HepG2 (cell line): ENCODE measurements at regions not wholly inside any gene's neighbourhood (a gene's known extent, or its start where the extent isn't known, plus 50 kb on each side); places are given as distances from the start of the nearest gene placed in this dataset.

ENCODE experiments used
- ATAC-seq: fragments of 200-7000 bp; cut with Tn5 transposase; 3 replicates; pipeline ENCODE4 v1.9.1; 2020; ENCODE audit warnings: mild to moderate bottlenecking, moderate library complexity
- BruUV-seq: library from RNA; stranded (reverse); fragments of 400-500 nt; replicated peaks from 2 replicates; lab custom pipeline; 2021; lab: Mats Ljungman, UMichigan
- CTCF ChIA-PET: fragments of 300-600 bp; formaldehyde crosslinking; extraction: SDS; loops from one replicate; lab custom pipeline; 2021; ENCODE audit warnings: low total read pairs, inconsistent platforms, low intra/inter-chr PET ratio; lab: Yijun Ruan, JAX
- POLR2A ChIA-PET: fragments of 350-600 bp; sonication (Branson Sonifier 250); formaldehyde crosslinking; loops from one replicate; lab custom pipeline; 2020; ENCODE audit warnings: antibody characterized with exemption, inconsistent platforms; lab: Yijun Ruan, JAX
- DNase-seq: peaks from one replicate; pipeline ENCODE4 v3.0.0-alpha.2; 2015; ENCODE audit warnings: low spot score
- FAIRE-seq: peaks from 3 replicates; lab custom pipeline; 2011; peaks lifted over from hg19 to GRCh38; lab: Jason Lieb, UNC
- H2AFZ ChIP-seq: one replicate; pipeline ENCODE4 v1.6.1; 2011; ENCODE audit warnings: low read length, inconsistent platforms
- H3K27ac ChIP-seq: fragments of 300-600 bp; 3 replicates; pipeline ENCODE4 v1.8.0; 2011; ENCODE audit warnings: mixed run types, mild to moderate bottlenecking, mixed read lengths, low read length, inconsistent platforms; ENCODE audit not compliant: insufficient read depth; ENCODE audit errors: extremely low read length
- H3K27me3 ChIP-seq, 2 experiments: fragments of 200-600 bp in 1 of 2; 2 replicates in 1 of 2; 3 replicates in 1 of 2; pipeline versions ENCODE4 v1.6.0 to v1.8.0; 2011; ENCODE audit warnings: low read length in 2 of 2, mild to moderate bottlenecking in 2 of 2, moderate library complexity in 2 of 2, inconsistent platforms in 1 of 2; ENCODE audit not compliant: insufficient read depth in 2 of 2, control insufficient read depth in 1 of 2
- H3K36me3 ChIP-seq, 2 experiments: fragments of 200-600 bp in 1 of 2; replicated peaks in 1 of 2; 2 replicates in 1 of 2; 3 replicates in 1 of 2; pipeline versions ENCODE4 v1.5.1 to v1.8.0; 2011; ENCODE audit warnings: low read length in 2 of 2, inconsistent platforms in 1 of 2; ENCODE audit not compliant: insufficient read depth in 2 of 2, control insufficient read depth in 1 of 2
- H3K4me1 ChIP-seq: 2 replicates; pipeline ENCODE4 v1.5.1; 2012; ENCODE audit warnings: low read length, inconsistent platforms; ENCODE audit not compliant: insufficient read depth
- H3K4me2 ChIP-seq: 2 replicates; pipeline ENCODE4 v1.6.0; 2011; ENCODE audit warnings: low read depth, low read length, inconsistent platforms
- H3K4me3 ChIP-seq, 3 experiments: fragments of 200-600 bp in 1 of 3; sonication (generic), shearing (Covaris generic) in 1 of 3; replicated peaks in 1 of 3; 2 replicates each; pipeline ENCODE4 v1.5.1; 2011 to 2016; ENCODE audit warnings: low read length in 3 of 3, inconsistent platforms in 2 of 3, low read depth in 2 of 3, mild to moderate bottlenecking in 2 of 3, control low read depth in 1 of 3, mixed read lengths in 1 of 3; ENCODE audit not compliant: insufficient read depth in 1 of 3
- H3K79me2 ChIP-seq: one replicate; pipeline ENCODE4 v1.6.1; 2011; ENCODE audit warnings: low read length, inconsistent platforms; ENCODE audit not compliant: insufficient read depth
- H3K9ac ChIP-seq: 2 replicates; pipeline ENCODE4 v1.6.0; 2011; ENCODE audit warnings: mild to moderate bottlenecking, low read depth, low read length, inconsistent platforms; ENCODE audit not compliant: insufficient read depth
- H3K9me3 ChIP-seq: 2 replicates; pipeline ENCODE4 v1.5.1; 2012; ENCODE audit warnings: mild to moderate bottlenecking, low read length
- H4K20me1 ChIP-seq: 2 replicates; pipeline ENCODE4 v1.6.0; 2011; ENCODE audit warnings: inconsistent platforms, mild to moderate bottlenecking, low read length, moderate library complexity; ENCODE audit not compliant: insufficient read depth
- CBFB ChIP-seq: sonication (generic); formaldehyde crosslinking; IDR thresholded peaks from 2 replicates; pipeline ENCODE4 v1.4.0; 2020; ENCODE audit warnings: missing genetic modification reagents
- CENPT ChIP-seq: sonication (generic); formaldehyde crosslinking; IDR thresholded peaks from 2 replicates; pipeline ENCODE4 v1.8.0; 2022; ENCODE audit warnings: low read depth, mild to moderate bottlenecking, moderate library complexity, missing genetic modification reagents
- CHD4 ChIP-seq: fragments of 200-600 bp; sonication (generic); IDR thresholded peaks from 2 replicates; pipeline ENCODE4 v1.7.0; 2017; ENCODE audit warnings: mild to moderate bottlenecking, low read length, borderline replicate concordance
- EHMT2 ChIP-seq: fragments of 200-600 bp; sonication (generic); IDR thresholded peaks from 2 replicates; pipeline ENCODE4 v1.7.0; 2017; ENCODE audit warnings: antibody characterized with exemption, low read depth, low read length, borderline replicate concordance
- JUND ChIP-seq: sonication (generic); formaldehyde crosslinking; IDR thresholded peaks from 2 replicates; pipeline ENCODE4 v1.8.0; 2022; ENCODE audit warnings: mild to moderate bottlenecking, missing genetic modification reagents
- KLF16 ChIP-seq, 2 experiments: sonication (generic) in 1 of 2; formaldehyde crosslinking in 1 of 2; IDR thresholded peaks; 2 replicates each; pipeline versions ENCODE4 v1.6.1 to v1.8.0; 2016 to 2023; ENCODE audit warnings: missing genetic modification reagents in 2 of 2, missing compliant biosample characterization in 1 of 2
- NAIF1 ChIP-seq: sonication (generic); formaldehyde crosslinking; IDR thresholded peaks from 2 replicates; pipeline ENCODE4 v1.5.0; 2020; ENCODE audit warnings: mild to moderate bottlenecking, missing genetic modification reagents, borderline replicate concordance
- NCOR1 ChIP-seq: fragments of 200-600 bp; sonication (generic); IDR thresholded peaks from 2 replicates; pipeline ENCODE4 v1.7.0; 2017; ENCODE audit warnings: antibody characterized with exemption, low read length, borderline replicate concordance
- NR2F2 ChIP-seq: IDR thresholded peaks from 2 replicates; pipeline ENCODE4 v1.6.1; 2012; ENCODE audit warnings: low read depth, inconsistent platforms, borderline replicate concordance
- ZNF20 ChIP-seq: sonication (generic); formaldehyde crosslinking; IDR thresholded peaks from 2 replicates; pipeline ENCODE4 v1.4.0; 2020; ENCODE audit warnings: mild to moderate bottlenecking, moderate library complexity, missing genetic modification reagents
- ZNF232 ChIP-seq: sonication (generic); formaldehyde crosslinking; IDR thresholded peaks from 2 replicates; pipeline ENCODE4 v1.4.0; 2020; ENCODE audit warnings: missing genetic modification reagents, borderline replicate concordance
- ZNF354B ChIP-seq: sonication (generic); formaldehyde crosslinking; IDR thresholded peaks from 2 replicates; pipeline ENCODE4 v1.8.0; 2022; ENCODE audit warnings: mild to moderate bottlenecking, missing genetic modification reagents
- ZNF629 ChIP-seq: sonication (generic); formaldehyde crosslinking; conservative IDR thresholded peaks from 2 replicates; pipeline ENCODE4 v1.5.0; 2020; ENCODE audit warnings: missing genetic modification reagents
- ZNF772 ChIP-seq: sonication (generic); formaldehyde crosslinking; IDR thresholded peaks from 2 replicates; pipeline ENCODE4 v1.5.0; 2020; ENCODE audit warnings: mild to moderate bottlenecking, missing genetic modification reagents
- ZSCAN31 ChIP-seq: sonication (generic); formaldehyde crosslinking; IDR thresholded peaks from 2 replicates; pipeline ENCODE4 v1.5.0; 2020; ENCODE audit warnings: low read depth, mild to moderate bottlenecking, missing genetic modification reagents
- WGBS: methylation state at CpG from one replicate; pipeline ENCODE4 v1.1.6; 2017; ENCODE audit warnings: low lambda C conversion rate; 5-methylcytosine and 5-hydroxymethylcytosine counted together
- in situ Hi-C: cut with HindIII; loops from 2 replicates; pipeline ENCODE4 v1.10.0; 2017; ENCODE audit warnings: low pct_unique_long_range_greater_than_20kb; ENCODE audit not compliant: extremely low pct_ligation_motif_present
- intact Hi-C: fragments of 100-400 bp; cut with micrococcal nuclease; formaldehyde crosslinking; loops from one replicate; pipeline ENCODE4 v1.10.0; 2022; ENCODE audit not compliant: unreplicated experiment
- TF ChIP-seq, protein P1 (sequence below): sonication (generic); formaldehyde crosslinking; IDR thresholded peaks from 2 replicates; pipeline ENCODE4 v1.8.1; 2023; ENCODE audit warnings: mild to moderate bottlenecking, inconsistent platforms, moderate library complexity, missing genetic modification reagents, borderline replicate concordance
- TF ChIP-seq, protein P2 (sequence below): sonication (generic); formaldehyde crosslinking; IDR thresholded peaks from 2 replicates; pipeline ENCODE4 v1.5.0; 2020; ENCODE audit warnings: missing genetic modification reagents

DNA sequence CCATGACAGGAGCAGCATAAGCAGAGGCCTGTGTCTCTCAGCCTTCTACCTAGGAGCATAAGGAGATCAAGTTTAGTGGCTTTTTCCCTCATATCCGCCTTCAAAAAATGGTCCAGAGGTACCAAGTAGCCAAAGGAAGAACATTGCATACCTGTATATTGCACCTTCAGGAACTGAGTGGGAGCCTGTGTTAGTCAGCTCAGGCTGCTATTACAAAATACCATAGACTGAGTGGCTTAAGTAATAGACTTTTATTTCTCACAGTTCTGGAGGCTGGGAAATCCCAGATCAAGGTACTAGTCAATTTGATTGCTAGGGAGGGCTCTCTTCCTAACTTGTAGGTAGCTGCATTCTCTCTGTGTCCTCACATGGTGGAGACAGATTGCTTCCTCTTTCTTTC lies 597.4 kb upstream of the PTGER4 start:
- BruUV-seq: no TSS peak
- ATAC-seq: no peak
- no peaks in the 10 kb centered on the region for H3K79me2 ChIP-seq
- H2AFZ ChIP-seq: no peak overlapping the region
- DNase-seq: no peak
- no peak overlapping the region for H3K27ac ChIP-seq
- no peak overlapping the region for H3K4me3 ChIP-seq
- no peaks in the 10 kb centered on the region for H4K20me1 ChIP-seq
- CTCF ChIA-PET: no interaction called here
- TF ChIP-seq ZNF232 (CRISPR knock-in tag): no peak
- no peak for TF ChIP-seq ZNF354B (CRISPR knock-in tag)
- TF ChIP-seq, protein P1, sequence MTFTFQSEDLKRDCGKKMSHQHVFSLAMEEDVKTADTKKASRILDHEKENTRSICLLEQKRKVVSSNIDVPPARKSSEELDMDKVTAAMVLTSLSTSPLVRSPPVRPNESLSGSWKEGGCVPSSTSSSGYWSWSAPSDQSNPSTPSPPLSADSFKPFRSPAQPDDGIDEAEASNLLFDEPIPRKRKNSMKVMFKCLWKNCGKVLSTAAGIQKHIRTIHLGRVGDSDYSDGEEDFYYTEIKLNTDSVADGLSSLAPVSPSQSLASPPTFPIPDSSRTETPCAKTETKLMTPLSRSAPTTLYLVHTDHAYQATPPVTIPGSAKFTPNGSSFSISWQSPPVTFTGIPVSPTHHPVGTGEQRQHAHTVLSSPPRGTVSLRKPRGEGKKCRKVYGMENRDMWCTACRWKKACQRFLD (CRISPR knock-in tag): no peak
- no peak for TF ChIP-seq ZSCAN31
- FAIRE-seq: no peak
- in situ Hi-C loops: no loop called here
- POLR2A ChIA-PET: no interaction called here
- H3K4me2 ChIP-seq: no peak overlapping the region
- H3K4me1 ChIP-seq: no peaks in the 10 kb centered on the region
- H3K36me3 ChIP-seq: no peaks in the 10 kb centered on the region
- intact Hi-C loops: no loop called here
- no CpG with 5 or more reads among the region's 1 CpG for whole genome bisulfite sequencing
- H3K9ac ChIP-seq: no peak overlapping the region
- peaks cover 91% of the 10 kb centered on the region for H3K9me3 ChIP-seq
- no peaks in the 10 kb centered on the region for H3K27me3 ChIP-seq

DNA sequence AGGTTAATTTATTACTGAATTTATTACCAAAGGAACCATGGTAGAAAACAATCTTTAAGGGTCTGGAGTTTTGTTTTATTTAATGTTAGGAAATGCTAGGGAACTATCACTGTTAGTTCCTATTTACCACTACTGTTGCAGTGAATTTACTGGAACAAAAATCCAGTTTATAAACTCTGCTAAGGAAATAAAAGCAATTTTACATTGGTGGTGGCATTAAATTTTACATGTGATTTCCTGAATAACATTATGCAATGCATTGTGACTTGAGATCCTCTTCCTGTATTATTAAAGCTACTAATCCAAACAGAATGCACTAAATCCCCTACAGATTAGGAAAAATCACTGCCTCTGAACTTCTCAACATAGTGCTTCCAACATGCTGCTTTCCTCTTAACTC lies 599.5 kb upstream of the PTGER4 start:
- Histone ChIP-seq H3K9ac (no peak overlapping the region), H3K79me2 (no peaks in the 10 kb centered on the region), H3K4me2 (no peak overlapping the region), H3K27me3 (no peaks in the 10 kb centered on the region), H4K20me1 (no peaks in the 10 kb centered on the region), H3K36me3 (no peaks in the 10 kb centered on the region), H3K27ac (no peak overlapping the region), H2AFZ (no peak overlapping the region), H3K4me3 (no peak overlapping the region), H3K4me1 (no peaks in the 10 kb centered on the region), H3K9me3 (peaks cover 86% of the 10 kb centered on the region)
- no TSS peak for BruUV-seq
- ATAC-seq: no peak
- no peak for TF ChIP-seq KLF16 (CRISPR knock-in tag; IDR thresholded peaks at IDR 0.05)
- TF ChIP-seq ZNF772 (CRISPR knock-in tag): no peak
- no peak for TF ChIP-seq CENPT
- TF ChIP-seq, protein P2, sequence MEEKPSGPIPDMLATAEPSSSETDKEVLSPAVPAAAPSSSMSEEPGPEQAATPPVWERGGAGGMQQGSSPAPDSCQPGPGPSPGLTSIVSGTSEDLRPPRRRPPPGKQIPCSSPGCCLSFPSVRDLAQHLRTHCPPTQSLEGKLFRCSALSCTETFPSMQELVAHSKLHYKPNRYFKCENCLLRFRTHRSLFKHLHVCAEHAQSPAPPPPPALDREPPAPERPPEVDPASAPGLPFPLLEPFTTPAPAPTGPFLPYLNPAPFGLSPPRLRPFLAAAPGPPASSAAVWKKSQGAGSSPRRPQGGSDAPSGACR (CRISPR knock-in tag): no peak
- TF ChIP-seq ZNF20 (CRISPR knock-in tag): no peak
- no peak for TF ChIP-seq EHMT2
- no peak for TF ChIP-seq JUND (CRISPR knock-in tag)
- no peak for TF ChIP-seq NAIF1 (CRISPR knock-in tag)
- TF ChIP-seq NR2F2: no peak
- TF ChIP-seq CHD4: no peak
- no peak for TF ChIP-seq NCOR1
- TF ChIP-seq CBFB (CRISPR knock-in tag): no peak
- TF ChIP-seq ZNF629 (CRISPR knock-in tag): no peak
- intact Hi-C loops: no loop called here
- no peak for FAIRE-seq
- no peak for DNase-seq
- ChIA-PET POLR2A (no interaction called here), CTCF (no interaction called here)
- in situ Hi-C loops: no loop called here
